Neural progenitor cell (in vitro differentiated cells): ENCODE measurements at regions not wholly inside any gene's neighbourhood (a gene's known extent, or its start where the extent isn't known, plus 50 kb on each side); places are given as distances from the start of the nearest gene placed in this dataset.

Experiments
- DNase-seq: peaks from one replicate; pipeline ENCODE4 v3.0.0-alpha.2; 2016; ENCODE audit warnings: low spot score
- H2AFZ ChIP-seq: fragments of 200-600 bp; sonication (generic); replicated peaks from 2 replicates; pipeline ENCODE4 v1.6.1; 2016; ENCODE audit warnings: antibody characterized with exemption
- H3F3A ChIP-seq: fragments of 200-600 bp; sonication (generic); 2 replicates; pipeline ENCODE4 v1.6.1; 2016; ENCODE audit warnings: antibody characterized with exemption, low read depth
- H3K27ac ChIP-seq: fragments of 200-600 bp; sonication (generic); 2 replicates; pipeline ENCODE4 v1.5.1; 2016; ENCODE audit warnings: mild to moderate bottlenecking
- H3K27me3 ChIP-seq: fragments of 200-600 bp; sonication (generic); 2 replicates; pipeline ENCODE4 v1.6.1; 2016; ENCODE audit warnings: mild to moderate bottlenecking, moderate library complexity
- H3K36me3 ChIP-seq: fragments of 200-600 bp; sonication (generic); 2 replicates; pipeline ENCODE4 v1.5.1; 2016
- H3K4me1 ChIP-seq: fragments of 200-600 bp; sonication (generic); 2 replicates; pipeline ENCODE4 v1.6.1; 2016; ENCODE audit warnings: mixed run types
- H3K4me2 ChIP-seq: fragments of 200-600 bp; sonication (generic); 2 replicates; pipeline ENCODE4 v1.6.1; 2016
- H3K4me3 ChIP-seq: fragments of 200-600 bp; sonication (generic); 2 replicates; pipeline ENCODE4 v1.5.1; 2016
- H3K79me2 ChIP-seq: fragments of 200-600 bp; sonication (generic); 2 replicates; pipeline ENCODE4 v1.6.1; 2016; ENCODE audit warnings: low read depth
- H3K9ac ChIP-seq: fragments of 200-600 bp; sonication (generic); 2 replicates; pipeline ENCODE4 v1.6.1; 2016
- H3K9me3 ChIP-seq: fragments of 200-600 bp; sonication (generic); 2 replicates; pipeline ENCODE4 v1.5.1; 2016; ENCODE audit warnings: low read depth
- H4K20me1 ChIP-seq: fragments of 200-600 bp; sonication (generic); 2 replicates; pipeline ENCODE4 v1.6.1; 2016; ENCODE audit warnings: low read depth
- H3K27ac Mint-ChIP-seq: 3 replicates; pipeline ENCODE4 v1.8.0; 2021; ENCODE audit warnings: mixed read lengths
- H3K27me3 Mint-ChIP-seq: 2 replicates; pipeline ENCODE4 v1.8.0; 2022; ENCODE audit warnings: low read depth, mild to moderate bottlenecking, inconsistent platforms, moderate library complexity, mixed read lengths; ENCODE audit not compliant: insufficient read depth
- H3K36me3 Mint-ChIP-seq: 3 replicates; pipeline ENCODE4 v1.8.0; 2021; ENCODE audit warnings: mixed read lengths
- H3K4me1 Mint-ChIP-seq: 3 replicates; pipeline ENCODE4 v1.8.0; 2021; ENCODE audit warnings: mixed read lengths
- H3K4me3 Mint-ChIP-seq: 3 replicates; pipeline ENCODE4 v1.8.0; 2021; ENCODE audit warnings: mild to moderate bottlenecking, moderate library complexity, mixed read lengths
- H3K9me3 Mint-ChIP-seq: 3 replicates; pipeline ENCODE4 v1.8.0; 2020; ENCODE audit warnings: mixed read lengths
- EZH2 ChIP-seq: fragments of 200-600 bp; sonication (generic); IDR thresholded peaks from 2 replicates; pipeline ENCODE4 v1.6.1; 2017; ENCODE audit warnings: antibody characterized with exemption, mild to moderate bottlenecking, moderate library complexity
- EZH2phosphoT487 ChIP-seq: fragments of 200-600 bp; sonication (generic); IDR thresholded peaks from 2 replicates; pipeline ENCODE4 v1.6.1; 2017; ENCODE audit warnings: antibody characterized with exemption
- TF ChIP-seq, protein P1 (sequence below): fragments of 200-600 bp; sonication (generic); IDR thresholded peaks from 2 replicates; pipeline ENCODE4 v1.5.1; 2017; ENCODE audit warnings: antibody characterized with exemption, mild to moderate bottlenecking

GRCh38 chr12:91328451-91328850, 145.8 kb upstream of the DCN start:
- no peaks in the 10 kb centered on the region for H3K36me3 ChIP-seq
- no peaks in the 10 kb centered on the region for H3K4me1 ChIP-seq
- Mint-ChIP-seq H3K36me3 (no peaks in the 10 kb centered on the region), H3K27me3 (no peaks in the 10 kb centered on the region), H3K9me3 (no peaks in the 10 kb centered on the region), H3K4me3 (no peak overlapping the region), H3K4me1 (no peaks in the 10 kb centered on the region), H3K27ac (no peak overlapping the region)
- no peak for DNase-seq
- H3F3A ChIP-seq = no peaks in the 10 kb centered on the region
- H4K20me1 ChIP-seq = no peaks in the 10 kb centered on the region
- no peak for TF ChIP-seq EZH2
- TF ChIP-seq, protein P1, sequence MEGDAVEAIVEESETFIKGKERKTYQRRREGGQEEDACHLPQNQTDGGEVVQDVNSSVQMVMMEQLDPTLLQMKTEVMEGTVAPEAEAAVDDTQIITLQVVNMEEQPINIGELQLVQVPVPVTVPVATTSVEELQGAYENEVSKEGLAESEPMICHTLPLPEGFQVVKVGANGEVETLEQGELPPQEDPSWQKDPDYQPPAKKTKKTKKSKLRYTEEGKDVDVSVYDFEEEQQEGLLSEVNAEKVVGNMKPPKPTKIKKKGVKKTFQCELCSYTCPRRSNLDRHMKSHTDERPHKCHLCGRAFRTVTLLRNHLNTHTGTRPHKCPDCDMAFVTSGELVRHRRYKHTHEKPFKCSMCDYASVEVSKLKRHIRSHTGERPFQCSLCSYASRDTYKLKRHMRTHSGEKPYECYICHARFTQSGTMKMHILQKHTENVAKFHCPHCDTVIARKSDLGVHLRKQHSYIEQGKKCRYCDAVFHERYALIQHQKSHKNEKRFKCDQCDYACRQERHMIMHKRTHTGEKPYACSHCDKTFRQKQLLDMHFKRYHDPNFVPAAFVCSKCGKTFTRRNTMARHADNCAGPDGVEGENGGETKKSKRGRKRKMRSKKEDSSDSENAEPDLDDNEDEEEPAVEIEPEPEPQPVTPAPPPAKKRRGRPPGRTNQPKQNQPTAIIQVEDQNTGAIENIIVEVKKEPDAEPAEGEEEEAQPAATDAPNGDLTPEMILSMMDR = no peak
- TF ChIP-seq EZH2phosphoT487 = no peak
- H3K9ac ChIP-seq = no peak overlapping the region
- no peak overlapping the region for H3K4me2 ChIP-seq
- no peaks in the 10 kb centered on the region for H3K9me3 ChIP-seq
- no peak overlapping the region for H3K27ac ChIP-seq
- no peak overlapping the region for H2AFZ ChIP-seq
- H3K27me3 ChIP-seq = no peaks in the 10 kb centered on the region
- H3K79me2 ChIP-seq = no peaks in the 10 kb centered on the region
- no peak overlapping the region for H3K4me3 ChIP-seq

- Histone ChIP-seq H2AFZ (no peak overlapping the region), H4K20me1 (no peaks in the 10 kb centered on the region), H3K27me3 (no peaks in the 10 kb centered on the region), H3F3A (no peaks in the 10 kb centered on the region), H3K79me2 (no peaks in the 10 kb centered on the region), H3K9ac (no peak overlapping the region), H3K4me2 (no peak overlapping the region), H3K4me1 (no peaks in the 10 kb centered on the region), H3K9me3 (no peaks in the 10 kb centered on the region), H3K36me3 (no peaks in the 10 kb centered on the region), H3K4me3 (no peak overlapping the region), H3K27ac (no peak overlapping the region)
- Mint-ChIP-seq H3K4me1 (no peaks in the 10 kb centered on the region), H3K9me3 (no peaks in the 10 kb centered on the region), H3K36me3 (no peaks in the 10 kb centered on the region), H3K27ac (no peak overlapping the region), H3K27me3 (no peaks in the 10 kb centered on the region), H3K4me3 (no peak overlapping the region)
- TF ChIP-seq EZH2 (no peak), EZH2phosphoT487 (no peak)
- TF ChIP-seq, protein P1 = no peak
- no peak for DNase-seq
These were observed 145.3 kb upstream of the DCN start for GRCh38 chr12:91327889-91328288.

- Histone ChIP-seq H3K27me3 (no peaks in the 10 kb centered on the region), H3K36me3 (no peaks in the 10 kb centered on the region), H3K79me2 (no peaks in the 10 kb centered on the region), H3K27ac (no peak overlapping the region), H3K4me3 (no peak overlapping the region), H3K4me2 (no peak overlapping the region), H3K9me3 (no peaks in the 10 kb centered on the region), H4K20me1 (no peaks in the 10 kb centered on the region), H3K9ac (no peak overlapping the region), H3K4me1 (no peaks in the 10 kb centered on the region), H3F3A (no peaks in the 10 kb centered on the region), H2AFZ (peak overlapping the region; percentile 5)
- no peaks in the 10 kb centered on the region for H3K9me3 Mint-ChIP-seq
- H3K36me3 Mint-ChIP-seq = no peaks in the 10 kb centered on the region
- no peak overlapping the region for H3K27ac Mint-ChIP-seq
- H3K27me3 Mint-ChIP-seq = no peaks in the 10 kb centered on the region
- H3K4me1 Mint-ChIP-seq = no peaks in the 10 kb centered on the region
- no peak for DNase-seq
- no peak overlapping the region for H3K4me3 Mint-ChIP-seq
- no peak for TF ChIP-seq EZH2
These were observed 144.5 kb upstream of the DCN start for GRCh38 chr12:91327131-91327530.

- Histone ChIP-seq H3K4me1 (no peaks in the 10 kb centered on the region), H3K27ac (no peak overlapping the region), H3K27me3 (no peaks in the 10 kb centered on the region), H3K36me3 (no peaks in the 10 kb centered on the region), H3K4me3 (no peak overlapping the region), H3K9ac (no peak overlapping the region), H4K20me1 (no peaks in the 10 kb centered on the region), H3K79me2 (no peaks in the 10 kb centered on the region), H3K9me3 (no peaks in the 10 kb centered on the region), H3K4me2 (no peak overlapping the region), H2AFZ (peak overlapping the region; percentile 5), H3F3A (no peaks in the 10 kb centered on the region)
- Mint-ChIP-seq H3K4me1 (no peaks in the 10 kb centered on the region), H3K4me3 (no peak overlapping the region), H3K27me3 (no peaks in the 10 kb centered on the region), H3K9me3 (no peaks in the 10 kb centered on the region), H3K36me3 (no peaks in the 10 kb centered on the region), H3K27ac (no peak overlapping the region)
- TF ChIP-seq, protein P1 = peak; percentile 87
- TF ChIP-seq EZH2phosphoT487 (no peak), EZH2 (no peak)
- DNase-seq = peak; percentile 63
These were observed 143.7 kb upstream of the DCN start for GRCh38 chr12:91326058-91327027.
